KG1 (cell line): ENCODE measurements at regions not wholly inside any gene's neighbourhood (a gene's known extent, or its start where the extent isn't known, plus 50 kb on each side); places are given as distances from the start of the nearest gene placed in this dataset.
"Not testable (repeated sequence)": the region's sequence is repeated elsewhere in the genome, so short reads cannot be mapped to it uniquely, and the experiment has no call there.

Source experiments
- DNase-seq: peaks from one replicate; lab custom pipeline; 2025; lab: John Stamatoyannopoulos, UW

- DNase-seq: no peak
Observed at GRCh38 chr2:173547499-173547898, 192.8 kb downstream of the CDCA7 start.

GRCh38 chr2:173550143-173550542, 195.5 kb downstream of the CDCA7 start:
- DNase-seq: no peak

- no peak for DNase-seq
Observed at GRCh38 chr2:173552531-173552930, 197.9 kb downstream of the CDCA7 start.

GRCh38 chr2:173553593-173553992, 198.9 kb downstream of the CDCA7 start:
- DNase-seq: no peak

- DNase-seq: no peak
Observed at GRCh38 chr2:173555833-173556232, 201.2 kb downstream of the CDCA7 start.

- DNase-seq: no peak
Observed at GRCh38 chr2:173556816-173557215, 202.1 kb downstream of the CDCA7 start.

GRCh38 chr2:173557497-173557896, 202.8 kb downstream of the CDCA7 start:
- no peak for DNase-seq

- DNase-seq: no peak
Observed at GRCh38 chr2:173567493-173567892, 212.8 kb downstream of the CDCA7 start.

- DNase-seq: no peak
Observed at GRCh38 chr2:173568054-173568453, 213.4 kb downstream of the CDCA7 start.

GRCh38 chr2:173571021-173571821, 216.5 kb downstream of the CDCA7 start:
- DNase-seq: no peak

- DNase-seq: no peak
Observed at GRCh38 chr2:173571887-173572680, 217.4 kb downstream of the CDCA7 start.

GRCh38 chr2:173572848-173573247, 218.2 kb downstream of the CDCA7 start:
- DNase-seq: no peak

- DNase-seq: not testable (repeated sequence)
Observed at GRCh38 chr2:173573782-173574181, 219.1 kb downstream of the CDCA7 start.

- no peak for DNase-seq
Observed at GRCh38 chr2:173574324-173575112, 219.8 kb downstream of the CDCA7 start.

- DNase-seq: no peak
Observed at GRCh38 chr2:173578404-173579107, 223.9 kb downstream of the CDCA7 start.

GRCh38 chr2:173580351-173580750, 225.7 kb downstream of the CDCA7 start:
- DNase-seq: no peak

GRCh38 chr2:173580956-173581355, 226.3 kb downstream of the CDCA7 start:
- no peak for DNase-seq

GRCh38 chr2:173583196-173583595, 228.5 kb downstream of the CDCA7 start:
- no peak for DNase-seq

GRCh38 chr2:173584000-173584399, 229.3 kb downstream of the CDCA7 start:
- DNase-seq: no peak

GRCh38 chr2:173584676-173585458, 230.2 kb downstream of the CDCA7 start:
- no peak for DNase-seq

GRCh38 chr2:173588931-173589369, 234.3 kb downstream of the CDCA7 start:
- DNase-seq: no peak
